ENCODE measurements at regions not wholly inside any gene's neighbourhood (a gene's known extent, or its start where the extent isn't known, plus 50 kb on each side); places are given as distances from the start of the nearest gene placed in this dataset.

- peak in 1 of 3 donors; percentile 24 for DNase-seq
Measured at GRCh38 chr10:47104786-47105385, 193.7 kb downstream of the PTPN20 start.

DNA sequence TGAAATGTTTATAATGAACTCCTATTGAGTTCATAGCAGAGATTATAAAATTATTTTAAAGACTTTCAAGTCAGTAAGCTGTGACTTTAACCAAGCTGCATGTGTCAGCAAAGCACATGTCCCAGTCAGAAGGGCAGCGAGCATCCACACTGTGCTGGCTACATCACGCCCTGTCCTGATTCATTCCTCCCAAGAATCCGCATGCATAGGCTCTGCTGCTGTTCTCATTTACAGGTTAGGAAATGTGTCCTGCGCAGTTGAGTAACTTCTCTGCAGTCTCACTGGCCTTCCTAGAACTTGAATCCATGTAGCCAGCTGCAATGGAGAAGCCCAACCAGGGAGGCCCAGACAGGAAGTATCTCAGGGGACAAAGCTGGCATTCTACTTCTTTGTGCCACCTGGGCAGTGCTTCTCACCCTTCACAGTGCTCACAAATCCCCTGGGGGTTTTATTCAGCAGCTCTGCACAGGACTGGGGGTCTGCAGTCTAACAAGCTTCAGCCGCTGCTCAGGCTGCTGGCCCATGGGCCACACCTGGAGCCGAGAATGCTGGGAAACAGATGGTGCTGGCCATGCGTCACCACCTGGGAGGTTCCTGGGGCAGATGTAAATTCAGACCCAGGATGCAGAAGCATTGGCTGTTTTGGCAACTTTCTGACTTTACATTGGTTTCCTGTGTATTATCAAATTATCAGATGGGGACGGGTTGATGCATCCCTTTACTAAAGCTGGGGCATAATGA lies 192.8 kb upstream of the GDF10 start:
- no peak for DNase-seq

DNA sequence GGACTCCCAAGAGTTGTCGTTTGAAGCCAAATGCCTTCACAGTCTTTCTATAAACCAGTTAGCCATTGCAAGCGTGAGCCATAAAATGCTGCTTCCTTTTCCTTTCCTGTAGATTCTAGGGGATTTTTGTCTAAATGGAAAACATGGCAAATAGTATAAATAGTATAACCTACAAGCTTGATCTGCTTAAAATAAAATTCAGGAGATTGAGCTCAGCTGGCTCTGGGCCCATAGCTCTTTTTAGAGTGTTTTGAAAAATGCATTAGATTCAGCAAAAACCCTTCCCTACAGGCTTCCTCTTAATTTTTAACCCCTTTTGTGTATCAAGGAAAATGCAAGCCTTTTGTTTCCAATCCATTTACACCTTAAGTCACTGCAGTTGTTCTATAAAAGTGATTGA lies 190.1 kb upstream of the GDF10 start:
- peak in 2 of 3 donors; percentile 46 to 65 for DNase-seq

DNA sequence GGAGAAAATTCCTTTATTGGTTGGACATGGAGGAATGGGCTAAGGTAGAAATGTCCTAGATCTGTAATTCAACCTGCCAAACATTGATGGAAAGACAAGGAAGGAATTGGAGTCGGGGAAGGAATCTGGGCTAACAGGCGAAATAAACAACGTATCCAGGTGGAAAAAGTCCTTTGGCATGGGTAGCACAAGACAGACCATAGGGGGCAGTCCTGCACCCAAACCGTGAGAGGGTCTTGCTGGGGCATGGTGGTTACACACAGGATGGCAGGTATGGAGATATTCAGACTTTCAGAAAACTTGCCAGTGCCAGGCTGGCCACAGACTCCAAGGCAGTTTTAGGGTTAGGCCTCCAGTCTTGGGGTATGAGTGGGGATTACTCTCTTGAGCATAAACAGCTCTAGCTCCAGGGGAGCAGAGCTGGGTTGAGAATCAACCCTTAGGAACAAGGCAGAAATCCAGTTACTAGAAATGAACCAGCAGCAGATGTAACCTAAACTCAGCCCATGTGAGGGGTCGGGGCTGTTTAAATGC lies 188.6 kb upstream of the GDF10 start:
- DNase-seq, result no peak

DNA sequence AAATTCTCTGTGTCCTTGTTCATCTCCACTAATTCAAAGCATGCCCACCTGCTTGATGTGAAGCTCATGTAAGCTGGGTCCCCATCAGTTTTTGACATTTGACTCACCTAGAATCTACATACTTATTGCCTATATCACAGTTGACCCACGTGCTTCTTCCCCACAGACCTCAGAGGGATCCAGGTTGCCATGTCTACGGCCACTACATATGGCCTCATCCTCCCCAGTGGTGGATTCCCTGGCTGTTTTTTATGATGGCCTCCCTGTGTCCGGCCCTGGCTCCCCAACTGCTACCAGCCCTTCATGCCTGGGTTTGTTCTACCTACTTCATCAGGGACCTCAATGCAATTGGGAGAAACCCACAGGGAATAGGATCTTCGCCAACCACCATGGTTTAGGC lies 187.4 kb upstream of the GDF10 start:
- DNase-seq, result no peak

- no peak for DNase-seq
Measured at GRCh38 chr10:47113907-47114500, 186.0 kb upstream of the GDF10 start.

- DNase-seq, result no peak
Measured at GRCh38 chr10:47114680-47115186, 185.3 kb upstream of the GDF10 start.

GRCh38 chr10:47115322-47115721 lies 184.7 kb upstream of the GDF10 start:
- no peak for DNase-seq

DNA sequence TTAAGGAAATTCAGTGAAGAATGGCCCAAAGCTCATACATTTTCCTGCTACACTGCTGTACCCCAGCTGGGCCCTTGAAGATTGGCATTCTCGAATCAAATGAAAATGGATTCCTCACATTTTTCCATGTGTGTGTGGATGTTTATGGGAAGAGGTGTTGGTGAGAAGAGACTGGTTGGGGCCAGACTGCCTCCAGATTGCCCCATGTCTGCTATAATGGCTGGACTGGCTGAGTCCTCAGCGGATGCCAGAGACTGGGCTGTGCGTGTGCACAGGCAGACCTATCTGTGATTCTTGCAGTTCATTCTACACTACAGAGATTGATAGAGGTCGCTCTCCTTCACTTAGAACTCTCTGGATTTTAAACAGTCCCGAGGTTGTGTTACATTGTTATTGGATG lies 183.6 kb upstream of the GDF10 start:
- DNase-seq, result no peak

- DNase-seq, result no peak
Measured at GRCh38 chr10:47118326-47118725, 181.7 kb upstream of the GDF10 start.

GRCh38 chr10:47121336-47121735 lies 178.7 kb upstream of the GDF10 start:
- peak in 1 of 3 donors; percentile 23 for DNase-seq

DNA sequence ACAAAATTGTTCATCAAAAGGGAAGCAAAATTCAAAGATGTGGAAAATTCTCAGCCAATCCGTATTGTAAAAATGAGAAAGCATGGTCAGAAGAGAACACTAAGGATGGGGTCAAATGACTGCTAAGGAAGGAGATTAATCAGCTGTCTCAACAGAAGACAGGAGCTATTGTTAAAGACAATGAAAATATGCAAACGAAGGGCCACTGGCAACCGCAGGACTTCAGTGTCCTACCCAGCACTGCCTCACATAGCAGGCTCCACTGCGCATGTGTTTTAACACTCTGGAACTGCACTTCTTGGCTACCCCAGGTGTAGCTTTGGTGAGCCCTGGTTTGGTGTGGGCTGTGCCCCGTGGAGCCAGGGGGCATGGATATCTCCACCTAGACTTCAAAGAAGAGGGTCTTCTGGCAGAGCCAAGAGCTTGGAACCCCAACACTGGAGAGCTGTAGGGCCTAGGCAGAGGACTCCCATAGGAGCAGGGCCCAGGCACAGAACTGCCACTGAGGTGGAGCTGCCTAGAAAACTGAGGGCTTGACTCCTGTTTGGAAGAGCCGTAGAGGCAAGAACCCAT lies 176.2 kb upstream of the GDF10 start:
- DNase-seq, result no peak

DNA sequence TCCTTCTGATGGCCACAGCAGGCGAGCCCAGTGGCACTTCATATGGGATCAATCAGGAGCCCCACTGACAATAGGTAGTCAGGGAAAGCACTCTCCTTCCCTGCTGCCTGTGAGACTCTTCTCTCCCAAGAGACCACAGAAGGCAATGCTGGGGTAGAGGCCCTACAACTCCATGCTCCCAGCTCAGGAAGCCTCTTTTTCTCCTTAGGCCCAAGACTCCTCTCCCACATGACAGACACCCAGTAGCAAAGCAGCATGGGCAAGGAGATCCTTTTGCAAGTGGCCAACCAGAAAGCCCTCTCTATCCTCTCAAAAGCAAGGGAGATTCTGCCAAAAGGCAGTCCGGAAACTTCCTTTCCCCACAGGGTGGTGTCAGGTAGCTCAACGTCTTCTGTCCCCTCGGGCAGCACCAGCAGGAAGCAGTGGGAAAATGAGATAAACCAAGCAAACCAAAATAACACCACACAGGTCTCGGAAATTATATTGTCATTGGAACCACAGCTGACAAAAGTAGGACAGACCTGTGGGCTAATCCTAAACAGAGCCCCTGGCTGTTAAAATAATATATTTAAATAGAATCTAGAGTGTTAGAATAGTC lies 172.7 kb upstream of the GDF10 start:
- no peak for DNase-seq

GRCh38 chr10:47130491-47130890 lies 169.5 kb upstream of the GDF10 start:
- DNase-seq, result no peak

DNA sequence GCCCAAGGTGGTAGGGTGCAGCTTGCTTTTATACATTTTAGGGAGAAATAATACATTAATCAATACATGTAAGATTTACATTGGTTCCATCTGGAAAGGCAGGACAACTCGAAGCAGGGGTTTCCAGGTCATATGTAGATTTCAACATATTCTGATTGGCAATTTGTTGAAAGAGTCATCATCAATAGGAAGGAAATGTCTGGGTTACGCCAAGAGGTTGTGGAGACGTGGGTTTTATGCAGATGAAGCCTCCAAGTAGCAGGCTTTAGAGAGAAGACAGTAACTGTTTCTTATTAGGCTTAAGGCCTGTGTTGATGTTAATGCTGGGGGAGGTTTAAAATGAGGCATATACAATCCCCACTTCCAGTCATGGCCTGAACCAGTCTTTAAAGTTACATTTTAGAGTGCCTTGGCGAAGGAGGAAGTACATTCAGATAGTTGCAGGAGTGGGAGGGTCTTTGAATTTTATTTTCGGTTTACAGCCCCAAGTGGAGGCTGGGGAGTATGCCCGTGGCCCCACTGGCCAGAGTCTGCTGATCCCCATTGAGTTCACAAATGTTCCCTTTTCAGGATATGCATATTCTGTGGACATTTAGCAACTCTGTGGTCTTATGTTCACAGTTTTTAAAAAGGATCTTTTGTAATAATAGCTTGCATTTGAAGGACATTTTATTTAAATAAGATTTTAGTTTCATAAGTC lies 166.0 kb upstream of the GDF10 start:
- no peak for DNase-seq

- no peak for DNase-seq
Measured at GRCh38 chr10:47136866-47137265, 163.1 kb upstream of the GDF10 start.

GRCh38 chr10:47137311-47137851 lies 162.6 kb upstream of the GDF10 start:
- DNase-seq, result peak in 1 of 3 donors; percentile 81

DNA sequence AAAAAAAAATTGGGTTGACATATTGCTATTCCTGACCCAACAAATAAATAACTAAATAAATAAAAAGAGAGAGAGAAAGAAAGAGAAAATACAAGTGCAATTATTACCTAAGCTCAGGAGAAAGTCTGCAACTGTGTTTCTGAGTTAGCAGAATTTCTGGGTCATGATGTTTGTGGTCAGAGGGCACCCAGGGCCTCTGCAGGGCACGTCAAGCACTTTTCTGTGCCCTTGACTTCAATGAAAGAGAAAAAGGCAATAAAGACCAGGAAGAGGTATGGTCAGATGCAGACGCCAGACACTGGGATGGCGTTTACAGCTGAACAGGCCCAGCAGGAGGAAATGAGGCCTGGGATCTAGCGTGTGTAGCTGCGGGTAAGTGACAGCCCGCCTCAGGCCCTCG lies 160.9 kb upstream of the GDF10 start:
- no peak for DNase-seq

DNA sequence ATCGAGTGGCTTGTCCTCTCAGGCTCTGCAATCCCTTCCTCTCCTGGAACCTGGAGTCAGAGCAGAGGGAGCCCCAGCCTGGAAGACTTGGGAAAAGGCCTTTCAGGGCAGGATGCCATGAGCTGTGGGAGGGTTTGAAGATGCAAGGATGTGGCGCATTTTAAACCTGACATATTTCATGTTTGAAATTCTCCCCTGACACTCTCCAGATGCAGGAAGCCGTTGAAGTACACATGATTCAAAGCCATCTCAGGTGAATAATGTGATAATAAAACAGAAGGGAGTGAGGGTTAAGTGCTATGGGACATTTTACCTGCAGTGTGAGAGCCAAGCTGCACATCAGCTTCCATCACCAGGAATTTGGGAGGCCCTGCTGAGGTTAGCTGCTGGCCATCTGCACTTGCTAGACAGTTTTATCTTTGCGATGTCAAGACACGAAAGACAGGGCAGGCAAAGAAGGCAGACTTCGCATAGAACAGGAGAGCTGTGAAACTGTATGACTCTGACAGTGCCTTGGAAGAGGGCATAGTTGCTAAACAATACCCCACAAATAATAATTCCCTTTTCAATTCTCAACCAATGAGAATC lies 159.1 kb upstream of the GDF10 start:
- no peak for DNase-seq

GRCh38 chr10:47141349-47141748 lies 158.6 kb upstream of the GDF10 start:
- no peak for DNase-seq

- DNase-seq, result no peak
Measured at GRCh38 chr10:47143072-47143471, 156.9 kb upstream of the GDF10 start.
